22Rv1 (cell line): ENCODE measurements at regions not wholly inside any gene's neighbourhood (a gene's known extent, or its start where the extent isn't known, plus 50 kb on each side); places are given as distances from the start of the nearest gene placed in this dataset.

Experiments used
- H3K27ac ChIP-seq: fragments of 450-650 bp; 2 replicates; pipeline ENCODE4 v1.5.1; 2017
- CTCF ChIP-seq: fragments of 450-650 bp; IDR thresholded peaks from 2 replicates; pipeline ENCODE4 v1.5.1; 2017; ENCODE audit warnings: mild to moderate bottlenecking
- ZFX ChIP-seq: fragments of 450-650 bp; IDR thresholded peaks from 2 replicates; pipeline ENCODE4 v1.6.1; 2017; ENCODE audit warnings: antibody characterized with exemption, borderline replicate concordance

GRCh38 chr16:62950351-62950750, 914.1 kb upstream of the CDH8 start:
- no peak for TF ChIP-seq ZFX
- TF ChIP-seq CTCF: no peak
- H3K27ac ChIP-seq: no peak overlapping the region

GRCh38 chr16:62940569-62940968, 904.3 kb upstream of the CDH8 start:
- TF ChIP-seq ZFX: no peak
- no peak for TF ChIP-seq CTCF
- no peak overlapping the region for H3K27ac ChIP-seq

DNA sequence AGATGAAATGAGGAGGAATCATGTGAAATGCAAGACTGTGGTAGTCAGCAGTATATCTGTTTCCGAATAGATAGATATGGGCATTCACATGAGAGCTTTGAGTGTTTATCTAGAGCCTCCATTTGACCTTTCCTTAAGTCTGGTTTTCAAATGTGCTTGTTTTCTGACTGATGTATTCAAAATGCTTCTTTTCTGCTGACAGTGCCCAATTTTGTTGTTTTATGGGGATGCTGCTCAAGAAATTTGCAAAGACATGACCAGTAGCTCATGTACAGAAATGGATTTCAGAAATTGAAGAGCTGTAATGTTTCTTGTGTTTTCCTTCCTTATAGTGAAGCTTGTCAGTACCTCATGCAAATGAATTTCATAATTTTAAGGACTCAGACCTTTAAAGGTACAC, 903.4 kb upstream of the CDH8 start:
- no peak overlapping the region for H3K27ac ChIP-seq
- TF ChIP-seq CTCF: no peak
- TF ChIP-seq ZFX: no peak

- no peak overlapping the region for H3K27ac ChIP-seq
- TF ChIP-seq ZFX (no peak), CTCF (no peak)
Measured at GRCh38 chr16:62933929-62934328, 897.7 kb upstream of the CDH8 start.

GRCh38 chr16:62929593-62929992, 893.4 kb upstream of the CDH8 start:
- H3K27ac ChIP-seq: no peak overlapping the region
- TF ChIP-seq CTCF: no peak
- TF ChIP-seq ZFX: no peak

DNA sequence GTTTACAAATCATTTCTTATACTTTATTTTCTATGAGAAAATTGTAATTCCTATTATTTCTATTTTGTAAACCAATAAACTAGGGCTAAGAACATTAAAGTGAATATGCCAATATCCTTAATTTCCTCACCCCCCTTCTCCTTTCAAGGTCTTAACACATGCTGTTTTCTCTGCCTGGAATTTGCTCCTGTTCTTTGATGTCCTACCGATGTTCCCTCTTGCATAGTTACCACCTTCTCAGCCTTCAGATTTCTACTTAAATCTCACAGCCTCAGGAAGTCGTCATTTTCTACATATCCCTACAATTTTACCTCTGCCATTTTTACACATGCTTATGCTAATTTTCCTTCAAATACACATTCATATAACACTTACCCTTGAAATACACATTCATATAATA, 890.9 kb upstream of the CDH8 start:
- TF ChIP-seq CTCF (no peak), ZFX (no peak)
- no peak overlapping the region for H3K27ac ChIP-seq

DNA sequence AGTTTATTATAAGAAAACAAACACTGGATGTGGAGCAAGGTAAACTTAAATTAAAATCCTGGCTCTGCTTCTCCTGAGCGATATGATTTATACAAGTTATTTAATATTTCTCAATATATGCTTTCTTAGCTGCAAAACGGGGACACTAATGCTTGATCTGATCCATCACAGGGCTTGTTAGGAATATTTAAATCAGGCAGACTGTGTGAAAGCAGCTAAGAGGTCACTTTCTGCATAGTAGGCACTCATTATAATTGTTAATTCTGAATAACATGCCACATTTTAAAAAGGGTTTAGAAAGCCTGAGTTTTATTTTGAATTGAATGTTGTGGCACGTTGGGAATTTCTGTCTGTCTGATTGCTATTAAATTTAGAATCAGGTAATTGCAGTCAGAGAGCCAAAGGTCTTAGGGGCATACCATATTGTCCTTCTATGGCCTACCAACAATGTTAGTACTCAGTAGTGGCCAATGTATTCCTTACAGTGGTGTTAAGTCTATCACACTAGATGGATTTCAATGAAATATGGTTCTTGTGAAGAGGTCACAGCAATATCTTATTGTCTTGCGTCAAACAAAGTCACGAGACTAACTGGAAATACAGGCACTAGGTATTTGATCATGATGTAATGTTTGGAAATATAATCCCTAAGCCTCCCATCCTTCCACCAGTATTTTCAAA, 890.0 kb upstream of the CDH8 start:
- TF ChIP-seq CTCF (no peak), ZFX (no peak)
- no peak overlapping the region for H3K27ac ChIP-seq
